ENCODE measurements at regions not wholly inside any gene's neighbourhood (a gene's known extent, or its start where the extent isn't known, plus 50 kb on each side); places are given as distances from the start of the nearest gene placed in this dataset.

DNA sequence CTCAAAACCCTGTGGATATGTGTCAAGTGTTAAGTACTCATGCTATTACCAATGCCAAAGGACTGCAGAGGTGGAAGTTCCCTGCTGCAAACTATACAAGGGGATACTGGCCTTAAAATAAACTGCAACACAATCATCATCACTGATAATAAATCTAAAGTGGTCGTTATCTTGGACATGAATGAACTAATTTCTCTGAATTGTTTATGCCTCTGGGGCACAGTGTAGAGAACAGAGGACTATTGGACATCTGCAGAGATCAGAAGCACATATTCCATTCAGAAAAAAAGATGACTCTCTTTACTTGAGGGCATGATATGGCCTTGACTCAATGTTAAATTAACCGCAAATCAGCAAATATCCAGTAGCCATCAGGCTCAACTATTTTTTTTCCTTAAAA, 542.6 kb upstream of the IGFBP7 start:
- no peaks in the 10 kb centered on the region for H3K36me3 Mint-ChIP-seq (ENCODE audit: low read depth)
- H3K4me3 Mint-ChIP-seq, result no peak overlapping the region
- H3K4me1 Mint-ChIP-seq, result no peaks in the 10 kb centered on the region
- H3K27me3 Mint-ChIP-seq (ENCODE audit: low read depth, poor library complexity), result peaks cover 11% of the 10 kb centered on the region
- H3K9me3 Mint-ChIP-seq, result no peaks in the 10 kb centered on the region
- TF ChIP-seq CTCF (IDR thresholded peaks at IDR 0.05), result no peak
- no peak overlapping the region for H3K27ac Mint-ChIP-seq
- DNase-seq, result no peak

GRCh38 chr4:57640391-57641100, 530.4 kb upstream of the IGFBP7 start:
- no peak overlapping the region for H3K27ac Mint-ChIP-seq
- no peak for TF ChIP-seq CTCF (IDR thresholded peaks at IDR 0.05)
- H3K4me1 Mint-ChIP-seq, result peaks cover 10% of the 10 kb centered on the region
- no peak overlapping the region for H3K4me3 Mint-ChIP-seq
- H3K9me3 Mint-ChIP-seq, result no peaks in the 10 kb centered on the region
- no peaks in the 10 kb centered on the region for H3K36me3 Mint-ChIP-seq (ENCODE audit: low read depth)
- no peaks in the 10 kb centered on the region for H3K27me3 Mint-ChIP-seq (ENCODE audit: low read depth, poor library complexity)
- no peak for DNase-seq

DNA sequence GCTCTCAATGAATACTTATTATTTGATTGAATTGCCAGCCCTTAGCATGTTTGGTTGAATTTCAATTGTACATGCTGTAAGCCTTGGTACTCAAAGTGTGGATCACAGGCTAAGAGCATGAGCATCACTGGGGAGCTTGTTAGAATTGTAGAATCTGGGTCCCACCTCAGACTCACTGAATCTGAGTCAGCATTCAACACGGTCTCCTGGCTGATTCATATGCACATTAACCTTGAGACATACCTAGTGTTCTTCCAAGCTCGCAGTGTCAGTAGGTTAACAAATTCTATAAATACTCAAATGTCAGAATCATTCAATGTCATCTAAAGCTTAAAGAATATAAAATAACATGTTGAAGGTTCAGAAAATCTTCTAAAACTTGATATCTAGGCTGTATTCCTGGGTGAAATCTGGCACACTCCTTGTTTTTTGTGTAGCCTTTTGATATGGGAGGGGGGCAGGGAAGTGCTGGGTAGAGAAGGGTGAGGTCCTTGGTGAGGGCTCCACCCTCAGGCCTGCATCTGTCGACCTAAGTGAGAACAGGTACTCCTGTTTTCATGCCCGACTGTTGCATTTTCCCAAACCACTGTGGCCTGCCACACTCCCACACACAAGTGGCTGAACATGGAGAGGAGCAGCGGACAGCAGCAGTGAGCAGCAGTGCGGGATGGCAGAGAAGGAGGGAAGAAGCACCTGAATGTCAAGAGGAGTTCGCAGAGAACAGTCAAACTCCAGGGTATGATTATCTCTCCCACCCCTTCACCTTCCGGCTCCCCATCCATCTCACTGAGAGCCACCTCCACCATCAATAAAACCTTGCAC, 529.6 kb upstream of the IGFBP7 start:
- DNase-seq, result peak; percentile 10
- no peak for TF ChIP-seq CTCF (IDR thresholded peaks at IDR 0.05)
- no peaks in the 10 kb centered on the region for H3K36me3 Mint-ChIP-seq (ENCODE audit: low read depth)
- H3K27me3 Mint-ChIP-seq (ENCODE audit: low read depth, poor library complexity), result no peaks in the 10 kb centered on the region
- H3K4me3 Mint-ChIP-seq, result no peak overlapping the region
- no peaks in the 10 kb centered on the region for H3K9me3 Mint-ChIP-seq
- peaks cover 10% of the 10 kb centered on the region for H3K4me1 Mint-ChIP-seq
- H3K27ac Mint-ChIP-seq, result no peak overlapping the region

DNA sequence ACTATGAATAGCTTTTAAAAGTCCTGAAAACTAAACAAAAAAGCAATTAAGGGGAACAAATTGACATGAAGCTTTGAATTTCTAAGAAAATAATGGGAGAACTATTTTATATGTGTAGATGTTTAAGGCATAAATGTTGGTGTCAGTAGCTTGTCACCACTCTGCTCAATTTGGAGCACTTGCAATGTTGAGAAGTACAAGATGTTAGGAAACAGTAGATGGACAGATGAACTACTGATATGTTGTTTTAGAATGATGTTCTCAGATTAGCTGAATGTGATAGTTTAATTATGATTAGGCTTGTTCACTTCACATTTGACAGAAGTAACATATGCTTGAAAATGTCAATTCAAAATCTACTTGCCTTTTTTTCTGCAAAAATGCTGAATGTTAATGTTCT, 525.7 kb upstream of the IGFBP7 start:
- Mint-ChIP-seq H3K27ac (no peak overlapping the region), H3K27me3 (ENCODE audit: low read depth, poor library complexity) (no peaks in the 10 kb centered on the region), H3K9me3 (no peaks in the 10 kb centered on the region), H3K36me3 (ENCODE audit: low read depth) (no peaks in the 10 kb centered on the region), H3K4me1 (peaks cover 10% of the 10 kb centered on the region), H3K4me3 (no peak overlapping the region)
- TF ChIP-seq CTCF (IDR thresholded peaks at IDR 0.05), result no peak
- no peak for DNase-seq

DNA sequence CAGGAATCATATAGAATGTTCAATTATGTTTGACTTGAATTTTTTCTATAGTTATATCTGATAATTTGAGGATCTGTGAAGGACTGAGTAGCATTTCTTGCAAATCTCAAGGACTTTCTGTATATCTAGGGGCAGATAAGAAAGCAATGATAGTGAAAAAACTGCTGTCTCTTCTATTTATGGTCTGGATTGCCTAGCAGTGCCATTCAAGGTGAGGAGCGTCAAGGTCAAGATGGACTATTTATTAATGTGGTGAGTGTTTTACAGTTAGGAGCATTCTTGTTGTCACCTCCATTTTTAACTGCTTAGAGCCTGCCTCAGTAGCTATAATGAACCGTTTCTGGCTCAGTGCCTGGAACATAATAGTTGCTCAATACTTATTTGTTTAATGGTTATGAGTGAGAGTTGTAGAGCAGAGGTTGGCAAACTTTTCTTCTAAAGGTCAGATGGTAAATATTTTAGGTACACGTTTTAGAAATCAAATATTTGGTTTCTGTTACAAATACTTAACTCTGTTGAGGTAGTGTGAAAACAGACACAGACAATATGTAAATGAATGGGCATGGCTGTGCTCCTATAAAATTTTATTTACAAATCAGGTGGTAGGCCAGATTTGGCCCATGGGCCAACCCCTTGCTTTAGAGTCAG, 523.2 kb upstream of the IGFBP7 start:
- Mint-ChIP-seq H3K4me3 (no peak overlapping the region), H3K27ac (no peak overlapping the region), H3K9me3 (no peaks in the 10 kb centered on the region), H3K27me3 (ENCODE audit: low read depth, poor library complexity) (no peaks in the 10 kb centered on the region), H3K4me1 (peaks cover 4% of the 10 kb centered on the region), H3K36me3 (ENCODE audit: low read depth) (no peaks in the 10 kb centered on the region)
- DNase-seq, result no peak
- no peak for TF ChIP-seq CTCF (IDR thresholded peaks at IDR 0.05)
